IPS-18c (cell line): ENCODE measurements at regions not wholly inside any gene's neighbourhood (a gene's known extent, or its start where the extent isn't known, plus 50 kb on each side); places are given as distances from the start of the nearest gene placed in this dataset.

Source experiments
- H3K4me3 ChIP-seq: 2 replicates; pipeline ENCODE4 v1.7.0; 2013; ENCODE audit warnings: low read depth, mild to moderate bottlenecking, low read length, moderate library complexity; ENCODE audit not compliant: insufficient read depth
- H3K9me3 ChIP-seq: one replicate; pipeline ENCODE4 v1.6.1; 2013; ENCODE audit warnings: mild to moderate bottlenecking, low read length, moderate library complexity; ENCODE audit not compliant: control insufficient read depth, insufficient read depth

GRCh38 chr16:64540434-64540833 is 581.4 kb downstream of the CDH11 start:
- H3K4me3 ChIP-seq: no peak overlapping the region
- H3K9me3 ChIP-seq: no peaks in the 10 kb centered on the region

GRCh38 chr16:64539811-64540371 is 582.0 kb downstream of the CDH11 start:
- no peak overlapping the region for H3K4me3 ChIP-seq
- no peaks in the 10 kb centered on the region for H3K9me3 ChIP-seq

GRCh38 chr16:64534180-64534780 is 587.6 kb downstream of the CDH11 start:
- Histone ChIP-seq H3K4me3 (no peak overlapping the region), H3K9me3 (no peaks in the 10 kb centered on the region)

- no peak overlapping the region for H3K4me3 ChIP-seq
- no peaks in the 10 kb centered on the region for H3K9me3 ChIP-seq
Observed at GRCh38 chr16:64532691-64533090, 589.2 kb downstream of the CDH11 start.

- H3K9me3 ChIP-seq: no peaks in the 10 kb centered on the region
- H3K4me3 ChIP-seq: no peak overlapping the region
Observed at GRCh38 chr16:64532117-64532516, 589.7 kb downstream of the CDH11 start.

- H3K4me3 ChIP-seq: no peak overlapping the region
- no peaks in the 10 kb centered on the region for H3K9me3 ChIP-seq
Observed at GRCh38 chr16:64531401-64531800, 590.5 kb downstream of the CDH11 start.

GRCh38 chr16:64522548-64522947 is 599.3 kb downstream of the CDH11 start:
- Histone ChIP-seq H3K4me3 (no peak overlapping the region), H3K9me3 (no peaks in the 10 kb centered on the region)

- Histone ChIP-seq H3K4me3 (no peak overlapping the region), H3K9me3 (no peaks in the 10 kb centered on the region)
Observed at GRCh38 chr16:64513871-64514270, 608.0 kb downstream of the CDH11 start.

- no peak overlapping the region for H3K4me3 ChIP-seq
- no peaks in the 10 kb centered on the region for H3K9me3 ChIP-seq
Observed at GRCh38 chr16:64507240-64508024, 614.4 kb downstream of the CDH11 start.

GRCh38 chr16:64499211-64499610 is 622.7 kb downstream of the CDH11 start:
- Histone ChIP-seq H3K4me3 (no peak overlapping the region), H3K9me3 (no peaks in the 10 kb centered on the region)

- no peak overlapping the region for H3K4me3 ChIP-seq
- H3K9me3 ChIP-seq: no peaks in the 10 kb centered on the region
Observed at GRCh38 chr16:64498363-64498762, 623.5 kb downstream of the CDH11 start.

- H3K4me3 ChIP-seq: no peak overlapping the region
- no peaks in the 10 kb centered on the region for H3K9me3 ChIP-seq
Observed at GRCh38 chr16:64493709-64494108, 628.2 kb downstream of the CDH11 start.

- Histone ChIP-seq H3K9me3 (no peaks in the 10 kb centered on the region), H3K4me3 (no peak overlapping the region)
Observed at GRCh38 chr16:64489449-64489848, 632.4 kb downstream of the CDH11 start.

GRCh38 chr16:64486561-64486960 is 635.3 kb downstream of the CDH11 start:
- no peak overlapping the region for H3K4me3 ChIP-seq

GRCh38 chr16:64481497-64481896 is 640.4 kb downstream of the CDH11 start:
- H3K9me3 ChIP-seq: no peaks in the 10 kb centered on the region
- no peak overlapping the region for H3K4me3 ChIP-seq

More at GRCh38 chr16:64486561-64486960, 635.3 kb downstream of the CDH11 start:
- H3K9me3 ChIP-seq: no peaks in the 10 kb centered on the region

- Histone ChIP-seq H3K4me3 (no peak overlapping the region), H3K9me3 (no peaks in the 10 kb centered on the region)
Observed at GRCh38 chr16:64478252-64478906, 643.5 kb downstream of the CDH11 start.

GRCh38 chr16:64475627-64476351 is 646.1 kb downstream of the CDH11 start:
- H3K4me3 ChIP-seq: no peak overlapping the region
- no peaks in the 10 kb centered on the region for H3K9me3 ChIP-seq
